NCI-H1930 (cell line): ENCODE measurements at regions not wholly inside any gene's neighbourhood (a gene's known extent, or its start where the extent isn't known, plus 50 kb on each side); places are given as distances from the start of the nearest gene placed in this dataset.

ENCODE experiments used
- DNase-seq, 2 experiments: peaks; one replicate each; lab custom pipeline; 2025; lab: John Stamatoyannopoulos, UW

GRCh38 chr4:187236209-187236890 is 512.7 kb upstream of the FAT1 start:
- peak; percentile 78 to 85 for DNase-seq

DNA sequence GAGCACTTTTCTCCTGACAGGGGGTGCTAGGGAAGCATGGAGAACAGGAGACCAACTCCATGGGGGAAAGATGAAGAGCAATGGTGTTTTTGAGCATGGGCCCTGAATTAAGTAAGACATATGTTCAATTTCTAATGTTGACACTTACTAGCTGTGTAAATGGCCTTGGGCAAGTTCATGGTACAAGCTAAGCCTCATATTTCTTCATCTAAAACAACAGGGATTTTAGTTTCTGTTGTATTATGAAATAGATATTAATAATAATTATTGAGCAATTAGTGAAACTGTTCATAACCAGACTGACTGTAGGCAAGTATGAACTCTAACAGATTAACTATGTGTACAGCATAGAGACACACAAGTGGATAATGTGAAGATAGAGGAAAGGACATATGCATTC is 515.0 kb upstream of the FAT1 start:
- DNase-seq, result no peak

- DNase-seq, result no peak
Observed at GRCh38 chr4:187251896-187252295, 528.2 kb upstream of the FAT1 start.

GRCh38 chr4:187256897-187257296 is 533.2 kb upstream of the FAT1 start:
- DNase-seq, result no peak

DNA sequence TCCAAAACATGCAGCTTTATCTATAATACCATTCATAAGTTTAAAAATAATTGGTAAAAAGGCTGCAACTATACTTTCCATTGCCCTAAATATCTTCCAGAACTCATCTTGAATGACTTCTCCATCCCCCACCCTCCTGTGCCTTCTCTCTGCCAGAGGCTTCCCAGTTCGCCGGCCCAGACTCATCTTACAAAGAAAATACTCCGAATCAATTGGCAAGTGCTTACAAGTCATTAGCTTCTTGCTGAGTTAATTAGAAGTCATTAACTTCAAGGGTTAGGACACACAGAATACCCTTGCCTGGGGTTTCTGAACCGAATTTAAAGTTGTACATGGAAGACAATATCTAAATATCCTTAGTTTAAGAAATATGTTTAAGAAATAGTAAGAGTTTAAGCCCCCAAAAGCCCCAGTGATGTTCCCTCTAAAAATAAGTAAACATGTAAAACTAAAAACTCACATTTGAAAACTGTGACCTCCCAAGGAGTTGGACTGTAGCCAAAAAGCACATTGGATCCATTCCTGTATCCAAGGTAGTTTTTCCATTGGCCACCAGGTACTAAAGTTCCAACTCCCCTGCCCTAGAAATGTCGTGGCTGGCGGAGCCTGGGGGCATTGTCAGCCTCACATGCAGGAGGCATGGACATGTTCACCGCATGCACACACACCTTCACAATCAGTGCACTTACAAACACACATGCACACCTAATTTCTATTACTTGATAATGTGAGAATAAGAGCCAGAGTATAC is 535.2 kb upstream of the FAT1 start:
- DNase-seq, result peak; percentile 48 to 66

DNA sequence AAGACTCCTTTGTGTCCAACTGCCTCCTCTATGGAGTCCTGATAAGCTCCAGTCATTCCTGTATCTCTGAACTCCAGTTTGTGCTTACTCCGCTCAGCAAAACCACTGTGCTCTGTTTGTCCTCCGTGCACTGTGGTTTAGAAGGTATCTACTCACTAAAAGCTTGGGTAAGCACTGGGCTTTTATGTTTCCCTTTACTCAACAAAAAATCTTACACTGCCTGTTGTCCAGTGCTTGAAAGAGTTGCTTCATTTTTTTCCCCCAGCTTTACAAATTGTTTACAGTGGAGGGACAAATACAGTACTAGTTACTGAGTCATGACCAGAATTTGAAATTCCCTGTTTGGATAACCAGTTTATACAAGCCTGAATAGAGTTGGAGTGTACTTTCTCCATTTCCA is 545.3 kb upstream of the FAT1 start:
- no peak for DNase-seq

DNA sequence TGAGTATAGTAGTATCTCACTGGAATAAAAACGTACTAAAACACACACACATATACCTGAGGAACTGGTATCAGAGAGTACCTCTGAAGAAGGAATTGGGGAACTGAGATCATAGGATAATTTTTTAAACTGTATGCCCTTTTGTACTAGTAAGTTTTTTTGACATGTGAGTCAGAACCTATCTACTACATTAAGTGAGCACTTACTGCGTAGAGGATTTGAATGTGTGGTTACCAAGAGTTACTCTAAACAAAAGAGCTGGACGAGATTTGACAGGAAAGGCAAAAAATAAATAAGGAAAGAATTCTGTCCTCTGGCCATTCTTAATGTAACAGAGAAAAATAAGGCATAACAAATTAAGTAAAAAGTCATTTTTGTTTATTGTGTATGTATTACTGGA is 546.5 kb upstream of the FAT1 start:
- no peak for DNase-seq

DNA sequence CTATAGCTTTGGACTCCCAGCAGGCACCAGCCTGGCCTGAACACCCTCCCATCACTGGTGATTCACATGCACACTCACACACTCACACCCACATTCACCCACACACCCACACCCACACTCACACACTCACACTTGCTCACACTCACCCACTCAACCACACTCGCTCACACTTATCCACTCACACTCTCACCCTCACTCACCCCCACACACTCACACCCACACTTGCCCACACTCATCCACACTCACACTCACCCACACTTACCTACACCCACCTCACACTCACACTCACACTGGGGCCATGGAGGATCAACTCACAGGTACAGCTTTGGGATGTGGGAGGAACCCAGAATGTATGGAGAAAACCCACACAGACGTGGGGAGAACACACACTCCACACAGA is 548.2 kb upstream of the FAT1 start:
- DNase-seq, result no peak

GRCh38 chr4:187274153-187274552 is 550.5 kb upstream of the FAT1 start:
- no peak for DNase-seq

DNA sequence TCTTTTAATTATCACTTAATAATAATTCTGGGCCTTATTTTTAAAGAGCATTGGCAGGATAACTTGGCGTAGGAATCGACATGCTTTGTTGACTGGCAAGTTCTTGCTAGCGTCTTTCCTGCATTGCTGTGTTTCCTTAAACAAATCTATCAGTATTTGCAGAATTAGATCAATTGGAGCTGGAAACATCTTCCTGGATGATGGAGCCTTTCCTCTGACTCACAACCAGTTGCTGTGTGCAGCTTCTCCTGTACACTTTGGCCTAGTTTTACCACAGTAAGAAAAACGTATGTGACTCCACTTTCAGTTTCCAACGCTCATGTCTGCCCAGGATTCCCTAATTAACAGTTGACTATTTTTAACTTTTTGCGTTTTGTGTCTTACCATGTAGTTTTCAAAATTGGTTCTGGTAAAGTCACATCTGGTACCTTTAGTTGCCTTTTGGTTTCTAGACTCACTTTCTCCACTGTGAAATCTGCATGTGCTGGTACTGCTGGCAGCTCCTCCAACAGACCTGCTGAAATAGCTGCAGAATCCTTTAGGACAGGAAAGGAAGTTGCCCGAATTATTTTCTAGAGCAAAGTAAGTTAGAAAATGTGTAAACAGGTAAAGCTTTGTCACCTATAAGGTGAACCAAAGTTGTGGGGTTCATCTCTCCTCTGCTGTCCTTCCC is 553.2 kb upstream of the FAT1 start:
- no peak for DNase-seq

GRCh38 chr4:187283201-187283955 is 559.7 kb upstream of the FAT1 start:
- no peak for DNase-seq

- DNase-seq, result no peak
Observed at GRCh38 chr4:187286525-187286924, 562.9 kb upstream of the FAT1 start.

DNA sequence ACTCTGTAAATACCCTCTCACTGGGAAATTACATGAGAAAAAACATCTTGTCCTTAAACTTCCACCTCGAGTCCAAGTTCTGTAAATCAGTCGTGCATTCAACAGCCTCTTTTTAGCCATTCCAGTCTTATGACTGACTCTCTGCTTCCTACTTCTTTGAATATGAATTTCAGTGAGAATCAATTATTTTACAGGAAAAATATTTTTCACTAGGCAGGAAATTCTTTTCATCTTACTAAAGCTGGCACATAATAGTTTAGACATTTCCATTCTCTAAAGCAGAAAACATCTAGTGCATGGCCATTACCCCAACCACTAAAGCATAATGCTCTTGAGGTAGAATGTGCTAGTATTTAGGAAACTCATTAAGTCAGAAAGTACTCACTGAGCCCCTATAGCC is 565.7 kb upstream of the FAT1 start:
- DNase-seq, result no peak

GRCh38 chr4:187294861-187295260 is 571.2 kb upstream of the FAT1 start:
- no peak for DNase-seq

- DNase-seq, result no peak
Observed at GRCh38 chr4:187301923-187302322, 578.3 kb upstream of the FAT1 start.

GRCh38 chr4:187302457-187303150 is 578.9 kb upstream of the FAT1 start:
- no peak for DNase-seq

DNA sequence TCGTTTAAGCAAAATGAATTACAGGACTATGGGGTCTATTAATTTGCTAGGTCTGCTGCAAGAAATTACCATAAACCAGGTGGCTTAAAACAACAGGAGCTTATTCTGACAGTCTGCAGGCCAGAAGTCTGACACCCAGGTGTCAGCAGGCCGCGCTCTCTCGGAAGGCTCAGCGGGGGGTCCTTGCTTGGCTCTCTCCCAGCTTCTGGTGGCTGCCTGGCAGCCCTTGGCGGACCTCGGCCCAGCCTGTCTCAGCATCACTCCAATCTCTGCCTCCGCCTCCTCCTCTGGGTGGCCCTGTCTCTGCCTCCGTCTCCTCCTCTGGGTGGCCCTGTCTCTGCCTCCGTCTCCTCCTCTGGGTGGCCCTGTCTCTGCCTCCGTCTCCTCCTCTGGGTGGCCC is 580.5 kb upstream of the FAT1 start:
- no peak for DNase-seq

- no peak for DNase-seq
Observed at GRCh38 chr4:187307131-187307530, 583.5 kb upstream of the FAT1 start.

- DNase-seq, result no peak
Observed at GRCh38 chr4:187309456-187309855, 585.8 kb upstream of the FAT1 start.

DNA sequence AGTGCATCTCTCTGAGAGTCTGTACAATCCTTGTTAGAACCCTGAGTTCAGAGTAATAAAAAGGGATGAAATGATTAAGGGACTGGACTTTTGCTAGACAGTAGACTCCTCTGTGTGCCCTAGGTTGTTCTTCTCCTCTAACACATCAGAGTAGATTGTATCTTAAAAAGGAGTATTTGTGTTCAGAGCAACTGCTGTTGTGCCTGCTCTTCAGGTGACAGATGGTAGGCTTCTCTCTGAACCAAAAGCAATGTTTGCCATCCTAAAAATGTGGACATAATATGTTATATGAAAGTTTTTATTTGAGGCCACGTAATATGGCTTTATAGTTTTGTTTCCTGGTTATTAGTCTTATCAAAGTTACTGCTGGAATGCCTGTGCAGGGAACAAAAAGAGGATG is 588.6 kb upstream of the FAT1 start:
- DNase-seq, result no peak

DNA sequence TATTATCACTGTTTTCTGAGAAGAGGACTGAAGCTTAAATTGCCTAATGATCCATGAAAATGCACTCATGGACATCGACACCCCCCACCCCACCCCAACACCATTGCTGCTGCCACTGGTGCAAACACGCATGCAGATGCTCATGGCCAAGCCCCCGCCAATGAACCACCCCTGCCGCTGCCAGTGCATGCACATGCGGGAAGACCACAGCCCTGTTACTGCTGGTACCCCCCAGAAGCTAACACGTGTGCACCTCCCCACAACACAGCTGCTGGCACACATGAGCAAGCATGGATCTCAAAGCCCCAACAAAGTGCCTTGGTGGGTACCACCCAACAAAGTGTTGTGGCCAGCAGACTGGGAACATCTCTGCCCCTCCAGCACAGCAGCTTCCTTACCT is 594.1 kb upstream of the FAT1 start:
- DNase-seq, result no peak

- no peak for DNase-seq
Observed at GRCh38 chr4:187321711-187322110, 598.1 kb upstream of the FAT1 start.
